Hindlimb muscle (tissue), 1 donor: ENCODE measurements at regions not wholly inside any gene's neighbourhood (a gene's known extent, or its start where the extent isn't known, plus 50 kb on each side); places are given as distances from the start of the nearest gene placed in this dataset.
"Not testable (repeated sequence)": the region's sequence is repeated elsewhere in the genome, so short reads cannot be mapped to it uniquely, and the experiment has no call there.

ENCODE experiments used
- DNase-seq: peaks from one replicate; pipeline ENCODE4 v3.0.0-alpha.2; 2013

GRCh38 chr14:106511006-106511799 is 984.8 kb downstream of the TMEM121 start:
- DNase-seq, result no peak

GRCh38 chr14:106511800-106512198 is 985.4 kb downstream of the TMEM121 start:
- no peak for DNase-seq

- DNase-seq, result no peak
These were observed 986.9 kb downstream of the TMEM121 start for GRCh38 chr14:106513302-106513701.

GRCh38 chr14:106518054-106518943 is 991.9 kb downstream of the TMEM121 start:
- no peak for DNase-seq

GRCh38 chr14:106522118-106522517 is 995.7 kb downstream of the TMEM121 start:
- not testable (repeated sequence) for DNase-seq

- DNase-seq, result no peak
These were observed 996.6 kb downstream of the TMEM121 start for GRCh38 chr14:106522990-106523389.

GRCh38 chr14:106528717-106529116 is 1002.3 kb downstream of the TMEM121 start:
- no peak for DNase-seq

- DNase-seq, result no peak
These were observed 1003.6 kb downstream of the TMEM121 start for GRCh38 chr14:106530031-106530422.

- DNase-seq, result no peak
These were observed 1004.2 kb downstream of the TMEM121 start for GRCh38 chr14:106530423-106531107.

GRCh38 chr14:106537597-106537996 is 1011.2 kb downstream of the TMEM121 start:
- DNase-seq, result not testable (repeated sequence)

- DNase-seq, result no peak
These were observed 1011.8 kb downstream of the TMEM121 start for GRCh38 chr14:106538201-106538600.

- no peak for DNase-seq
These were observed 1021.5 kb downstream of the TMEM121 start for GRCh38 chr14:106547735-106548434.

GRCh38 chr14:106549064-106549463 is 1022.7 kb downstream of the TMEM121 start:
- no peak for DNase-seq

- no peak for DNase-seq
These were observed 1024.9 kb downstream of the TMEM121 start for GRCh38 chr14:106551265-106551664.

GRCh38 chr14:106556211-106556610 is 1029.8 kb downstream of the TMEM121 start:
- DNase-seq, result not testable (repeated sequence)

- DNase-seq, result no peak
These were observed 1030.4 kb downstream of the TMEM121 start for GRCh38 chr14:106556665-106557289.

GRCh38 chr14:106562451-106562850 is 1036.1 kb downstream of the TMEM121 start:
- no peak for DNase-seq

- DNase-seq, result no peak
These were observed 1037.8 kb downstream of the TMEM121 start for GRCh38 chr14:106564058-106564643.

- no peak for DNase-seq
These were observed 1052.1 kb downstream of the TMEM121 start for GRCh38 chr14:106578481-106578880.

- no peak for DNase-seq
These were observed 1052.7 kb downstream of the TMEM121 start for GRCh38 chr14:106579084-106579483.

- no peak for DNase-seq
These were observed 1059.3 kb downstream of the TMEM121 start for GRCh38 chr14:106585692-106586091.
